ENCODE measurements at regions not wholly inside any gene's neighbourhood (a gene's known extent, or its start where the extent isn't known, plus 50 kb on each side); places are given as distances from the start of the nearest gene placed in this dataset.
"Not testable (repeated sequence)": the region's sequence is repeated elsewhere in the genome, so short reads cannot be mapped to it uniquely, and the experiment has no call there.

DNA sequence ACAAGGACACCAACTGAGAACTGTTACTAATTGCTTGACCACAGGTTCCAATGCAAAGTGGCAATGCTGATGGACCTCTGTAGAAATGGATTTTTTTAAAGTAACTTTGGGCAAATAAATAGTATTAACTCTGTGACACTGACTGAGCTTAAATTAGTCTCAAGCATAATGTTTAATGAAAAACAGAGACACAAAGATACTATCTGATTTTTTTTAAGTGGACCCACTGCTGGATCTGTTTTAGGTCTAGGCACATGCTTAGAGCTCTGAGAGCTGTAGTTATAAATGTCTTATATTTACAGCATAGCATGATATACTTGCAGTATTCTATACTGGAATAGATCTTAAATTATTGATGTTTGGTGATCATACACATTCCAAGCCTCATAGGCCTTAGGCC lies 481.6 kb upstream of the LRRC7 start:
- no peak for DNase-seq

DNA sequence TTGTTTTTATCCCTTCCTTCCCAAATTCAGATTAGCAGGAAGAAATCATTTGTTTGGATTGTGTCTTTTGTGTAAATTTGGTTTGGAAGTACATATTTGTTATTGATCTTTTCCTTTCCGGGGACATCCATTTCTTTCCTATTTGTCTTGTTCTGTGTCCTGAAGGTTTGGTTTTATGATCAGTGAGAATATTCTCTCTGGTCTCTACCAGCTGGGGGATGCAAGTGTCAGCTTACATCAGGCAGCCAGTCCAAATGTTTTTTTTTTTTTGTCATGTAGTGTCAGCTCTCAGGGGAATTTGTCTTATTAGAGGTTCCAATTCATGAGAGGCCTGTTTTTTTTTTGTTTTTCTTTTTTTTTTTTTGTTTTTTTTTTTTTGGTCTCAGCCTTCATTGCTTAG lies 479.2 kb upstream of the LRRC7 start:
- DNase-seq = peak; percentile 6

DNA sequence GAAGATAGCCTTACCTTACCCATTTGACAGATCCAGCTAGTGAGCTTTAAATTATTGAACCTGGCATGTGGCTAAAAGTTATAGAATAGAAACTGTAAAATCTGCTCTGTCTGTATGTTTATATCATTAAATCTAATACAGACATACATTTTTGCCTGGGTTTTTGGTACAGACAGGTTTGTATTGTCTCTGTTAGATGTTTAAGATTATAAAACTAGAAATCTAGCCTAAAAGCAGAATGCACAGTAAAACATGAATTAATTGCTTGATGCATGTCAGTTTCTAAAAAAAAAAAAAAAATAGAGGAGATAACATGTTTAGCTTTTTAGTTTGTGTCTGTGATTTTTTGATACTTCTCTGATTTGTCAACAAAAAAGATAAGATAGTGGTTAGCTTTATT lies 477.6 kb upstream of the LRRC7 start:
- no peak for DNase-seq

DNA sequence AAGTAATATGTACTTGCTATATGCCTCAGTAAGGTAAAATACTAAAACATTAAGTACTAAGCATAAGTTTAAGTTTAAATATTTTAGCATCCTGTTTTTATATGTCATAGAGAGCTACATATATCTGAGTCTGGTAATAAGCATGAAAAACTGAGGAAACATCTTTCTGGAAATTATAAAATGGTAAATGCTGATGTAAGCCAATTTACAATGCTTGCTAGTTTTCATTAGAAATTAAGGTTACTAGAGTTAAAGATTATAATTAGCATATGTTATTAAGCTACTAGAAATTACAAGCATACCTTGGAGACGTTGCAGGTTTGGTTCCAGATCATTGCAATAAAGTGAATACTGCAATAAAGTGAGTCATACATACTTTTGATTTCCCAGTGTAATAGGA lies 477.0 kb upstream of the LRRC7 start:
- no peak for DNase-seq

DNA sequence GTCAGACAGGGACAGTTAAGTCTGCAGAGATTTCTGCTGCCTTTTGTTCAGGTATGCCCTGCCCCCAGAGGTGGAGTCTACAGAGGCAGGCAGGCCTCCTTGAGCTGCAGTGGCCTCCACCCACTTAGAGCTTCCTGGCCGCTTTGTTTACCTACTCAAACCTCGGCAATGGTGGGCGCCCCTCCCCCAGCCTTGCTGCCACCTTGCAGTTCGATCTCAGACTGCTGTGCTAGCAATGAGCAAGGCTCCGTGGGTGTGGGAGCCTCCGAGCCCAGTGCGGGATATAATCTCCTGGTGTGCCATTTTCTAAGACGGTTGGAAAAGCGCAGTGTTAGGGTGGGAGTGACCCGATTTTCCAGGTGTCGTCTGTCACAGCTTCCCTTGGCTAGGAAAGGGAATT lies 465.7 kb upstream of the LRRC7 start:
- not testable (repeated sequence) for DNase-seq

DNA sequence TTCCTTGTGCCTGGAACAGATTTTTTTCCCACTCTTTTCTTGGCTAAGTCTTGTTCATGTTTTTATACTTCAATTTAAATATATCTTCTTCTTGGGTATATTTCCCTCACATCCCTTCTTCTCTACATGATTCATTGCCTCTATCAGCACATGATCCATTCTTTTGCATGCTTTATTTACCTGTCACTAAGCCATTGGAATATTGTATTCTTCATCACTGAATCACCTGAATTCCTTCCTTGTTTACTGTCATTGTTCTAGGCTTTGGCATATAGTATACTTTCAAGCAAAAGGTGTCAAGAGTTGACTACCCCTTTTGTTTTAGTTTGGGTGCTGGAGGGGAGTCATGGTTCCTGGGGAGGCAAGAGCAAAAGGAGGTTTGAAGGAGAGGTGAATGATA lies 464.5 kb upstream of the LRRC7 start:
- DNase-seq = no peak

DNA sequence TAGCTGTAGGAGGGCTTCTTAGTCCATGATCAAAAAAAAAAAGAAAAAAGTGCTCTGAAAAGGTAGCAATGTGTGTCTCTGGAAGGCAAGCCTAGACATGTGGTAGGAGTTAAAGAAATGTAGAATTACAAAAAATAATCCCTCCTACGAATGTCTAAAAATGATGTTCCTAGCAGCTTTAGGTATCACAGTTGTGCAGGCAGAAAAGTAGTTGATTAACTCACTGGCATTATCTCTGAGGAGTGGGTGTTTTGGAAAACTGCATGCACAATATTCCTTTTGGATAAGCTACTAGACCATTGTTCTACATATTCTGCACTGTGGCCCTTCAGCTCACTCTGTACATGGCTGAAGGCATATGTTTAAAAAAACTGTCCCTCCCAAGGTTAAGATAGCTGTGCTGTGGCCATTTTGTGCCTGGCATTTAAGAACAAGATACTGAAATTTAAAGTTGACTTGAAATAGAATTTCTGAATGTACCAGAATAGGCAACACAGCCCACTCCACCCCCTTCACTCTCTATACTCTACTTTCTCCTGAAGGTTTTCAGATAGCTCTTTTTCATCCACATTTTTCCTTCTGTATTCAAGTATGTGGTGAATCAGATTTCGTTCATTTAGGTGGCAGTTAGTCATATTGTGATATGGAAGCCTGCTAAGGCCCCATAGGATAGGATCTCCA lies 463.9 kb upstream of the LRRC7 start:
- DNase-seq = no peak

DNA sequence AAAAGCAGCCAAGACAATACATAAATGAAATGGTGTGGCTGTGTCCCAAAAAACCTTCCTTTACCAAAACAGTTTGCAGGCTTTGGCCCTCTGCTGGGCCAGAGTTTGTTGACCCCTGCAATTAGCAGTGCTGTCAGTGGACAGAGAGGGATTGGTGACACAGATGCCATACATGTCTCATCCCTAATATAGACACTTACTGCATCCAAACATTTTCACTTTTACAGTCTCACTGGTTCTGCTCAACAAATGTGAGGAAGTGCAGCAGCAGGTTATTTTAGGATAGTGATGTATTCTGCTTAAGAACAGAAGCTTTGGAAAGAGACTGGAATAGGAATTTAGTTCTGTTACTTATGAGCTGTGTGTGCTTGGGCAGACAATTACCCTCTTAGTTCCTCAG lies 462.8 kb upstream of the LRRC7 start:
- no peak for DNase-seq

DNA sequence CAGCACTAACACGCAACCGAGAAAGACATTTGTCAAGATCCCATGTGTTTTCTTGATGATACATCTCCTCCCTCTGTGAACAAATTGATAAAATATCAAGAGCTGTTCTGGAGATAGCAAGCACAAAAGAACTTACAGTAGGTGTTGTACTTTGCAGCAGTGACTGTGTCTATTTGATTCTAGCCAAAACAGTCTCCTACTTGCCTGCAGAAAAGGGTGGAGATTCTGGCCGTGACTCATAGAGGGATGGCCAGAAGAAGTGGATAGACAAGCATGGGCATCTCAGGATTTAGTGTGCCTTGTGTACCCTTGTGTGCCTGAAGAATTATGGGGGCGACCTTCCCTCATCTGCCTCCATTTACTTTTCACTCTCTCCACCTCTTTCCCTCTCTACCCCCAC lies 458.4 kb upstream of the LRRC7 start:
- DNase-seq = no peak

DNA sequence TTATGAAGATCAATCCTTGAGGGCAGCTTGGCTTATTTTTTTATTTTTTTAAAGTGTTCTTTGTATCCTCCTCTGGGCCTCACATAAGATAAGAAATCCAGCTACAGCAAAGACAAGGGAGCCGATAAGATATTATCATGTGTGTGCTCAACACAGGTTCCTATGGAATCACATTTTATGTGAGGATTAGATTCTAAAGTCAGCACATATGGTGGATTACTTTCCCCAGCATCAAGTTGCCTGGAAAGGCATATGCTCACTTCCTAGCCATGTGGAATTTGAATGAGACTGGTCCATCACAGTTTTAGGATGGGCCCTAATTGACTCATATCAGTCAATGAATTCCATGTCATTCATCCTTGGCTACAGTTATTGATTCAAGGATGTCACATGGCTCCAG lies 456.9 kb upstream of the LRRC7 start:
- DNase-seq = no peak

DNA sequence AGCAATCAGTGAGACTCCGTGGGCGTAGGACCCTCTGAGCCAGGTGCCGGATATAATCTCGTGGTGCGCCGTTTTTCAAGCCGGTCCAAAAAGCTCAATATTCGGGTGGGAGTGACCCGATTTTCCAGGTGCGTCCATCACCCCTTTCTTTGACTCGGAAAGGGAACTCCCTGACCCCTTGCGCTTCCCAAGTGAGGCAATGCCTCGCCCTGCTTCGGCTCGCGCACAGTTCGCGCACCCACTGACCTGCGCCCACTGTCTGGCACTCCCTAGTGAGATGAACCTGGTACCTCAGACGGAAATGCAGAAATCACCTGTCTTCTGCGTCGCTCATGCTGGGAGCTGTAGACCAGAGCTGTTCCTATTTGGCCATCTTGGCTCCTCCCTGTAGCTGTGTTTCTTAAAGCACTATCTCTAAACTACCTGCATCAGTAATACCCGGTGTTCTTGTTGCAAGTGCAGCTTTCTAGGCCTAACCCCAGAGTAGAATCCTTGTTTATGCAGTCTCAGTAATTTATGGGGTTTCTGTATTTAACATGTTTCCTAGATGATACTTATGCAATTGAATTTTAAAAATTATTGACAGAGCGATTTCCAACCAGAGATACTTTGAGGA lies 447.5 kb upstream of the LRRC7 start:
- not testable (repeated sequence) for DNase-seq

DNA sequence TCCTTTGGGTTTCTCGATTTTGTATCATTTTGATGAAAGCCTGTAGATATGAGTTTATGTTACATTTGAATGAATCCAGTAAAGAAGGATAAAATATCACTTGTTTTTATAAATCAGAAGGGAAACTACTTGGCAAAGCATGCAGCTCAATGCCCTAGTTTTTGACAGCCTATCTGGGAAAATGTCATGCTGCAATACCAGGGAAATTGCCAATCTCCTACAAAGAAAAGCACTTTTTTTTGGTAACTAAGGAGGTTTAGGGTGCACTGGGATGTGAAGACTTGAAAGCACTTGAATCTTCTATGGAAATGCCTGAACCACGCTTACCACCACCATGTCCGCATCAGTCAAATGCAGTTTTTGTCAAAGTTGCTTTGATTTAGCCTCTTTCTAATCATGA lies 446.9 kb upstream of the LRRC7 start:
- no peak for DNase-seq

DNA sequence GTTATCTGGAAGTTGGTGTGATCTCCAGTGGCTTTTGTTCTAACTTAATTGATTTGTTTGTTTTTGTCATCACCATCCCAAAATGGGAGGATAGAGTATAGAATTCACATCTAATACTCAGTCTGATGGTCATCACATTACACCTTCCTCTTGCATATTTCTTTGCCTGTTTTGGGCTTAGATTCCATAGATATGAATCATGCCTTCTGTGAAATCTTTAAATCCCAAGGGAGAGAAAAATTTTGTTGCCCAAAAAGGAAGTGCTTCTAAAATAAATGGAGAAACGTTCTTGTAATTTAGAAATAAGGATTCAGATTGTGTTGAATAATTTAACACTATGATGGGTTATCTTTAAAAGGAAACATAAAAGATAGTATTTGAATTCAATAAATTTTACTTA lies 446.0 kb upstream of the LRRC7 start:
- no peak for DNase-seq

DNA sequence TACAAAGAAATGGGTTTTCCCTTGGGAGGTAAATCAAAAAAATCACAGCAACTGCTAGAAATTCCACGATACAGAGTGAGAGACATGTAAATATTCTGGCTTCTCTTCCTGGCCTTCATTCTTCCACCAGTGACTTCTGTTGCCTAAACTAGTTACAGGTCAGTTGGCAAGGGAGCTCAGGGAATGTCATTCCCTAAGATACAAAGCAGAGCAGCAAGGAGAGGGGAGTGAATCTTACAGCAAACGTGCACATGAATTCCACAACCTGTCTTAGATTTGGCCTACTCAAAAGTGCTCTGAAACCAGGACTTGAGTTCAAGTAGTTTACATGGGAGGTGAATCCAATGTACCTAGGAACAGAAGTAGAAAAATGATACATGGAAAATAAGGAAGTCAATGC lies 445.3 kb upstream of the LRRC7 start:
- DNase-seq = no peak

DNA sequence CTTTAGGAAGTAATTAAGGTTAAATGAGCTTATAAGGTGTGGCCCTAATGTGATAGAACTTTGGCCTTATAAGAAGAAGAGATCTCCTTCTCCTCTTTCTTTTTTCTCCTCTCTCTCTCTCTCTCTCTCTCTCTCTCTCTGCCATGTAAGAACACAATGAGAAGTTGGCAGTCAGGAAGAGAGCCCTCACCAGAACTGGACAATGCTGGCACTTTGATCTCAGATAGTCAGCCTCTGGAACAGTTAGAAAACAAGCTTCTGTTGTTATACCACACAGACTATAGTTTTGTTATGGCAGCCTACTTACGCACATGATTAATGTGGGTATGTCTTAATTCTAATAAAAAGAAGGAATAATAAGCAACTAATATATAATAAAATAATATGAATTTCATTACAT lies 444.2 kb upstream of the LRRC7 start:
- no peak for DNase-seq

DNA sequence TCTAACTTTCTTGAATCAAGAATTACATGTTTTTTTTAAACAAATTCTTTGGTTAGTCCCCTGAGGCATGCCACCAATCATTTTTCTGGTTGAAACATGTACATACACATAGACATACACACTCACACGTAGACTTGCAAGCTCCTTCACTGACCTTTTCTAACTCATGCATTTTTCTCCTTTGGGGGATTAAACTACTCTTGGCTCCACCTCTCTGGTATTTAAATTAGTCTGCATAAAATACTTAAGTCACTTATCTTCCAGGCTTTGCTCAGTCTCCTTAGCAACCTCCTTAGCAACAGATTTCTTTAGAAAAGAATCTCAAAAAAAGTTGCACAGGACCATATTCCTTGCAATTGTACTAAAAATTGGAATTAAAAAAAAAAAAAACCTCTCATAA lies 440.9 kb upstream of the LRRC7 start:
- peak; percentile 3 for DNase-seq

DNA sequence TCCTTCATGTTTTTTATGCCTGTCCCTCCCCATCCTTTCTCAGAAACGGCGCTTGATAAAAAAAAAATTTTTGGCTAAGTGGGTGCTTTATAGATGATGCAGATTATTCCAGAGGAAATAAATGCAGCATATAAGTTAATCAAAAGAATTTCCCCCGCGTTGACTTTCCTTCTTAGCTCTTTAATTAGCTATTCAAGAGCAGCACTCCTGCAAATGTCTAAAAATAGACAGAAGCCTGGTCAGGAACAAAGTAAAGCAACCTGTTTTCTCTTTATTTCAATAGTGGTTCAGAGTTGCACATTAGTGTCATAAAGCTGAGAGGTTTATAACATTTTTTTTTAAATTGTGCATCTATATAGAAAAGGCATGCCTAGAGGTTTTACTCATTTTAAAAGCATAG lies 439.5 kb upstream of the LRRC7 start:
- DNase-seq = peak; percentile 1

DNA sequence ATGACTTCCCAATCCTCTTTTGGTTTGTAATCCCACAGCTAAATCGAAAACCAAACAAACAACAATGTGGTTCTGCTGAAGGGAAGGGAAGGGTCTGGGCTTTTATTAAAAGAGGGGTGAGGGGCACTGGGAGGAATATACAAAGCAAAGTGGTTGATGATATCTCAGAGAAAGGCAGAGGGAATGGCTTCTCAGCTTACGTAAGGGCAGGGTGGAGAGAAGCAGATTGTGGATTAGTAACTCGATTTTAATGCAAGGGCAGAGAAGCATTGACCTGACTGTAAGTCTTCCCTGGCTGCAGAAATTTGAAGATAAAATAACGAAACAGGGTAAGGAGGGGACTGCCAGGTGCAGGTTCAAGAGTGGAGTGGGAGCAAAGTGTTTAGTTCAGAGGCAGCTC lies 438.2 kb upstream of the LRRC7 start:
- DNase-seq = no peak

DNA sequence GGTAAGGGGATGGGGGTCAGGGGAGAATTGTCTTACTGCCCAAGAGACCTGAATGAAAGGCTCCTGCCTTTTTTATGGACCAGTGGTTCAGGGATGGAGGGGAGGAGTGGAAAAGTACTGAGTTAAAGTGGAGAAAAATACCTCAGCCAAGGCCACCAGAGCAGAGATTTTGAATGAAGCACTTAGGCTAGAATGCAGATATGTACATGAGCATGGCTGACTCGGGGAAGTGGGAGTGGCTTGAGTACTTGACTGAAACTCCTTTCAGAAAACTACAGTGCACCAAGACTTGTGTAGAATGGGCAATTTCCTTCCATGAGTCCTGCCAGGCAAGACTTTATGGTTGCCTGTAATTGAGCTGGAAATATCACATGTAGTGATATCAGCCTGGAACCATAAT lies 429.6 kb upstream of the LRRC7 start:
- no peak for DNase-seq

DNA sequence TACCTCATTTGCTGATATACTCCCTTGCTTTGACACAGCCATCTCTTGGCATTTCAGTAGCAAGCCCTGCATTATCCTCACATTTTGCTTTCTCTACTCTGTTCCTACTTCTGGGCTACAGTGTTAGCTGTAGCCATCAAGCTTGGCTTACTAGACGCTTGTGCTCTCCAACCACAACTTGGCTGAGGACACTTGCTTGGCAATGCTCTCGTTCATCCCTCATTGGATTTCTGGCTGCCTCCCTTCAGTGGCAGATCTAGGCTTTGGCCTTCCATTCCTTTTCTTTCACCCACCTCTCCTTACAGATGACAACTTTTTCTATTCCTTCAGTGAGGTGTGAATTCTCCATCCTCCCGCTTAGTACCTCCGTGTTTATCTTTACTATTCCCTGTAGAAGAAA lies 428.7 kb upstream of the LRRC7 start:
- DNase-seq = no peak

DNA sequence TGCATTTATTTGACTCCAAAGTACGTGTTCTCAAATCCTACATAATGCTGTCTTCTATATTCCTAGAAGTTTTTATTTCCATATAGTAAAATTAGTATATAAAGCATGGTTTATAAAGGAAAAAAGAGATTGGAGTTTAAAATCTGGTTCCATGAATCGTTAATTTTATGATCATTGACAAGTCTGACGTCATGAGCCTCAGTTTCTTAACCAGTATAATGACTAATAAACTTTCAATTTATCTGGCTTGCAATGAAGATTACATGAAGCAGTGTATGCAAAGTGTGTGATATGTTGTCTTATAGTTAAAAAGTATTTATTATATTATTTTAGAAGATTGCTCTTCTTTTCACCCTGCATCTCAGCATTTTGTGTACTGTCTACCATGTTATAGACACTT lies 421.4 kb upstream of the LRRC7 start:
- no peak for DNase-seq

DNA sequence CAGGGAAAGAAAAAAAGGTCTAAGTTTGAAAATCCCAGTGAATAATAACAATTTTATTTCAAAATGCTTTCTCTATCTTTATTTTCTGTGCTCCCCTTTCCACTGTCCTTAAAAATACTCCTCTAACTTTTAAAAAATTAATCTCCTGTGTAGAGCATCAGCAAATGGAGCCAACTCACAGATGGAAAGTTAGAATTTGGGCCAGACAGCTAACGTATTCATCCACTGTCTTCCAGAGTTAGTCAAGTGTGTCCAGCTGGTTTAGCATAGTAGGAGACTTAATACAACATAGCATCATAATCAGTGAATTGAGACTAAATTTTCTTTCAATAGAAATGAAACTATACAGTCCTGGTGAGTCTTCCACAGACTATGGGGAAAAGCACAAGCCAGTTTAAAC lies 419.0 kb upstream of the LRRC7 start:
- no peak for DNase-seq

DNA sequence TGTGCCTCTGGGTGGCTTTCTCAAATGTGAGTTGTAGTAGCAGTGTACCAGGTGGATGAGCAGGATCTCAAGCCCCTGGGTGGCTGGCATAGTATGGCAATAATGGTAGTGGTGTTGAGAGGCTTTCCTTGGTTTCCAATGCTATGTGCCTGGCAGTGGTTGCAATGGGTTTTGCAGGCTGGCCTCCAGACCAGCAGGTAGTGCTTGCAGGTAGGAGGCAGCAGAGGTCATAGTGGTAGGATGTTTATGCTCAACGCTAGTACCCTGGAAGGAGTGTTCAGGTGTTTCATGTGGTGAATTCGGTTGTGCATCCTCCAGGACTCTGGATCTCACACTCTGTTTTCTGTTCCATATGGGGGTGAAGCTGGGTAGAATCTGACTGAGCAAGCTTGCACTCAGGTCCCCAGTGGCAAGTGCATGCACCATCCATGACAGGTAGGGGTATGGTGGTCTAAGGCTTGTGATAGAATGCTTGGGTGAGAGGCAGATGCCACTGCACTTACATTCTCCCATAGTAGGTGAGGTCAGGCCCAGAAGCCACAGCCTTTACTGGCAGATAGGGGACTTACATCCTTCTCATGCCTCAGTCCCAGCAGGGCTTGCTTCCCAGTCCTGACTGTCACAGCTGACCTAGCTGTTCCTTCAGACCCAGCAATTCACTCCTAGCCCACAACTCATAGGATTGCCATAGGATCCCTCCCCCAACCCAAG lies 410.5 kb upstream of the LRRC7 start:
- no peak for DNase-seq

DNA sequence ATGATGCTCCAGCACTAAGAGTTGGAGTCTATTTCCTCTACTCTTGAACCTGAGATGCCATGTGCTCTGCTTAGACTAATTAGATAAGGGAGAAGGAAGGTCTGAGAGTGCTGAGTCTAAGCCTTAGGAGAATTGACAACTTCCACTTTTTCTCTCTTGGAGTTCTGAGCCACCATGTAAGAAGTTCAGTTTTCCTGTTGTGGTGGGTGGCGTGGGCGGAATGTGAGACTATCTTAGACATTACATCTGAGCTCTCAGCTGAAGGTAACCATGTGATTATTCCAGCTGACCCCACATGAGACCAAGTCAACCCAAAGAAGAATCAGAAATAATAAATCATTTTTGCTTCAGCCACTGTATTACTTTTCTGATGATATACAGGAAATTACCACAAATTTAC lies 404.5 kb upstream of the LRRC7 start:
- no peak for DNase-seq

Measured in left kidney (tissue), 1 donor.